A549 (cell line): ENCODE measurements at regions not wholly inside any gene's neighbourhood (a gene's known extent, or its start where the extent isn't known, plus 50 kb on each side); places are given as distances from the start of the nearest gene placed in this dataset.

Experiments used
- CHD2 ChIP-seq: fragments of 150-350 bp; IDR thresholded peaks from 2 replicates; pipeline ENCODE4 v1.6.1; 2014; ENCODE audit warnings: low read length; ENCODE audit not compliant: partially characterized antibody
- EP300 ChIP-seq, 2 experiments: fragments of >200 bp; sonication (Bioruptor Twin); formaldehyde crosslinking; IDR thresholded peaks; 2 replicates in 1 of 2; 3 replicates in 1 of 2; pipeline ENCODE4 v1.6.1; 2016 to 2017
- KDM1A ChIP-seq: fragments of 200-600 bp; sonication (generic); IDR thresholded peaks from 2 replicates; pipeline ENCODE4 v1.6.1; 2016; ENCODE audit warnings: low read depth, mild to moderate bottlenecking
- MAZ ChIP-seq: fragments of 150-350 bp; IDR thresholded peaks from 2 replicates; pipeline ENCODE4 v1.6.1; 2014; ENCODE audit warnings: antibody characterized with exemption, low read depth, low read length, borderline replicate concordance
- NPAS2 ChIP-seq: fragments of 250-450 bp; sonication (Bioruptor Pico); IDR thresholded peaks from 2 replicates; pipeline ENCODE4 v1.8.0; 2022; ENCODE audit warnings: mild to moderate bottlenecking, moderate library complexity, borderline replicate concordance
- POLR2A ChIP-seq: IDR thresholded peaks from 2 replicates; pipeline ENCODE4 v1.6.1; 2012; ENCODE audit warnings: mild to moderate bottlenecking, low read length
- POLR2AphosphoS2 ChIP-seq: conservative IDR thresholded peaks from 2 replicates; pipeline ENCODE4 v1.6.1; 2012; ENCODE audit warnings: low read length, improper control_type of control experiment, inconsistent platforms
- RAD21 ChIP-seq, 2 experiments: fragments of >200 bp in 1 of 2; sonication (Bioruptor Twin) in 1 of 2; formaldehyde crosslinking in 1 of 2; IDR thresholded peaks in 1 of 2; conservative IDR thresholded peaks in 1 of 2; 2 replicates in 1 of 2; 3 replicates in 1 of 2; pipeline ENCODE4 v1.6.1; 2012 to 2018; ENCODE audit warnings: inconsistent platforms in 1 of 2
- SMC3 ChIP-seq: fragments of >200 bp; sonication (Bioruptor Twin); formaldehyde crosslinking; IDR thresholded peaks from 3 replicates; pipeline ENCODE4 v1.6.1; 2018; ENCODE audit warnings: inconsistent platforms
- SREBF2 ChIP-seq: fragments of 450-650 bp; IDR thresholded peaks from 2 replicates; pipeline ENCODE4 v1.6.1; 2014; ENCODE audit warnings: mild to moderate bottlenecking, moderate library complexity
- TF ChIP-seq, protein P1 (sequence below): fragments of >200 bp; sonication (Bioruptor Twin); formaldehyde crosslinking; IDR thresholded peaks from 3 replicates; pipeline ENCODE4 v1.5.1; 2016

DNA sequence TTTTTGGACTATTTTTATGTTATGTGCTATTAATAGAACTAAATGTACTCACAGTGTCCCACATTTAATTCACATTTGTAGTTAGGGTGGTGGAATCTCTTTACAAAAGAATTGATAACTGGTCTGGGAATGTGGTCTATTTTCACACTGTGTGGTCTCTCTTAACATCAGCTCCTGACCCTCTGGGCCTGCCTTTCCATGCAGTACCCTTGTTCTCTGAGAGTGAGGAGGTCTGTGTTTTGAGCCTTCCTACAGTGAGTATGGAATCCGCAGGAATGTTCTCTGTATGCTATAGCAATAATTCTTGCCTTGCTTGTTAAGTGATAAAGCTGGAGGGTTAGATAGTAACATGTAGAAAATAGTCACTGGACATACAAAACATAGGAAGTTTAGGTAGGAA, 717.3 kb upstream of the POU3F2 start:
- TF ChIP-seq, protein P1, sequence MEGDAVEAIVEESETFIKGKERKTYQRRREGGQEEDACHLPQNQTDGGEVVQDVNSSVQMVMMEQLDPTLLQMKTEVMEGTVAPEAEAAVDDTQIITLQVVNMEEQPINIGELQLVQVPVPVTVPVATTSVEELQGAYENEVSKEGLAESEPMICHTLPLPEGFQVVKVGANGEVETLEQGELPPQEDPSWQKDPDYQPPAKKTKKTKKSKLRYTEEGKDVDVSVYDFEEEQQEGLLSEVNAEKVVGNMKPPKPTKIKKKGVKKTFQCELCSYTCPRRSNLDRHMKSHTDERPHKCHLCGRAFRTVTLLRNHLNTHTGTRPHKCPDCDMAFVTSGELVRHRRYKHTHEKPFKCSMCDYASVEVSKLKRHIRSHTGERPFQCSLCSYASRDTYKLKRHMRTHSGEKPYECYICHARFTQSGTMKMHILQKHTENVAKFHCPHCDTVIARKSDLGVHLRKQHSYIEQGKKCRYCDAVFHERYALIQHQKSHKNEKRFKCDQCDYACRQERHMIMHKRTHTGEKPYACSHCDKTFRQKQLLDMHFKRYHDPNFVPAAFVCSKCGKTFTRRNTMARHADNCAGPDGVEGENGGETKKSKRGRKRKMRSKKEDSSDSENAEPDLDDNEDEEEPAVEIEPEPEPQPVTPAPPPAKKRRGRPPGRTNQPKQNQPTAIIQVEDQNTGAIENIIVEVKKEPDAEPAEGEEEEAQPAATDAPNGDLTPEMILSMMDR, result no peak
- TF ChIP-seq NPAS2 (CRISPR knock-in tag), result no peak
- TF ChIP-seq RAD21 (conservative IDR thresholded peaks at IDR 0.05 in 1 of 2, IDR thresholded peaks at IDR 0.05 in 1 of 2), result no peak
- no peak for TF ChIP-seq CHD2
- TF ChIP-seq POLR2A, result no peak
- TF ChIP-seq KDM1A, result no peak
- no peak for TF ChIP-seq SMC3
- TF ChIP-seq MAZ, result no peak
- TF ChIP-seq POLR2AphosphoS2, result no peak
- TF ChIP-seq EP300 (IDR thresholded peaks at IDR 0.05), result no peak
- no peak for TF ChIP-seq SREBF2
